Astrocyte (in vitro differentiated cells and primary cell): ENCODE measurements at regions not wholly inside any gene's neighbourhood (a gene's known extent, or its start where the extent isn't known, plus 50 kb on each side); places are given as distances from the start of the nearest gene placed in this dataset.

Experiments used
- DNase-seq: peaks from one replicate; pipeline ENCODE4 v3.0.0-alpha.2; 2010; ENCODE audit warnings: low read depth
- FAIRE-seq: peaks from 2 replicates; lab custom pipeline; 2011; peaks lifted over from hg19 to GRCh38; lab: Jason Lieb, UNC
- H2AFZ ChIP-seq: 2 replicates; pipeline ENCODE4 v1.6.0; 2012; ENCODE audit warnings: low read depth, low read length, inconsistent platforms
- H3K27ac ChIP-seq: 2 replicates; pipeline ENCODE4 v1.5.1; 2011; ENCODE audit warnings: low read depth, low read length, inconsistent platforms
- H3K27me3 ChIP-seq: 2 replicates; pipeline ENCODE4 v1.6.0; 2011; ENCODE audit warnings: low read length, inconsistent platforms; ENCODE audit not compliant: insufficient read depth
- H3K36me3 ChIP-seq: 2 replicates; pipeline ENCODE4 v1.5.1; 2011; ENCODE audit warnings: low read length, inconsistent platforms; ENCODE audit not compliant: insufficient read depth
- H3K4me1 ChIP-seq: 2 replicates; pipeline ENCODE4 v1.5.1; 2011; ENCODE audit warnings: low read length, inconsistent platforms; ENCODE audit not compliant: insufficient read depth
- H3K4me2 ChIP-seq: 2 replicates; pipeline ENCODE4 v1.6.0; 2012; ENCODE audit warnings: low read length, inconsistent platforms
- H3K4me3 ChIP-seq: 2 replicates; pipeline ENCODE4 v1.5.1; 2011; ENCODE audit warnings: low read depth, mild to moderate bottlenecking, low read length, inconsistent platforms; ENCODE audit not compliant: insufficient read depth
- H3K79me2 ChIP-seq: 2 replicates; pipeline ENCODE4 v1.6.0; 2012; ENCODE audit warnings: mild to moderate bottlenecking, low read length, inconsistent platforms; ENCODE audit not compliant: insufficient read depth
- H3K9ac ChIP-seq: 2 replicates; pipeline ENCODE4 v1.6.0; 2012; ENCODE audit warnings: mild to moderate bottlenecking, low read length, inconsistent platforms
- H3K9me3 ChIP-seq: 2 replicates; pipeline ENCODE4 v1.5.1; 2012; ENCODE audit warnings: low read depth, mild to moderate bottlenecking, low read length, inconsistent platforms; ENCODE audit not compliant: insufficient read depth
- H4K20me1 ChIP-seq: 2 replicates; pipeline ENCODE4 v1.6.0; 2012; ENCODE audit warnings: low read length, inconsistent platforms; ENCODE audit not compliant: insufficient read depth
- H3K27ac Mint-ChIP-seq: one replicate; pipeline ENCODE4 v1.8.0; 2021; ENCODE audit warnings: mild to moderate bottlenecking, mixed read lengths; ENCODE audit not compliant: unreplicated experiment
- H3K27me3 Mint-ChIP-seq: one replicate; pipeline ENCODE4 v1.8.0; 2021; ENCODE audit warnings: low read depth, mixed read lengths; ENCODE audit not compliant: unreplicated experiment
- H3K36me3 Mint-ChIP-seq: one replicate; pipeline ENCODE4 v1.8.0; 2021; ENCODE audit warnings: low read depth, mixed read lengths; ENCODE audit not compliant: unreplicated experiment
- H3K4me1 Mint-ChIP-seq: one replicate; pipeline ENCODE4 v1.8.0; 2021; ENCODE audit warnings: low read depth, mixed read lengths; ENCODE audit not compliant: unreplicated experiment
- H3K4me3 Mint-ChIP-seq: one replicate; pipeline ENCODE4 v1.8.0; 2021; ENCODE audit warnings: mild to moderate bottlenecking, moderate library complexity, mixed read lengths; ENCODE audit not compliant: unreplicated experiment
- H3K9me3 Mint-ChIP-seq: one replicate; pipeline ENCODE4 v1.8.0; 2021; ENCODE audit warnings: mild to moderate bottlenecking, mixed read lengths; ENCODE audit not compliant: unreplicated experiment
- CTCF ChIP-seq: IDR thresholded peaks from 2 replicates; pipeline ENCODE4 v1.5.1; 2011; ENCODE audit warnings: low read depth, mild to moderate bottlenecking, inconsistent platforms, low read length, moderate library complexity; ENCODE audit not compliant: insufficient read depth
- EZH2 ChIP-seq: IDR thresholded peaks from 2 replicates; pipeline ENCODE4 v1.6.1; 2012; ENCODE audit warnings: mild to moderate bottlenecking, low read length, inconsistent platforms; ENCODE audit not compliant: insufficient read depth

- H3K4me1 ChIP-seq = peaks cover 9% of the 10 kb centered on the region
- H3K79me2 ChIP-seq = no peaks in the 10 kb centered on the region
- H4K20me1 ChIP-seq = no peaks in the 10 kb centered on the region
- TF ChIP-seq CTCF (no peak), EZH2 (no peak)
- Mint-ChIP-seq H3K4me3 (no peak overlapping the region), H3K27ac (no peak overlapping the region), H3K9me3 (no peaks in the 10 kb centered on the region), H3K4me1 (peaks cover 12% of the 10 kb centered on the region), H3K36me3 (peaks cover 2% of the 10 kb centered on the region), H3K27me3 (no peaks in the 10 kb centered on the region)
- H3K27me3 ChIP-seq = no peaks in the 10 kb centered on the region
- no peak overlapping the region for H3K4me2 ChIP-seq
- no peak overlapping the region for H3K27ac ChIP-seq
- FAIRE-seq (no peak), DNase-seq (no peak)
- H3K4me3 ChIP-seq = no peak overlapping the region
- H3K9me3 ChIP-seq = no peaks in the 10 kb centered on the region
- H2AFZ ChIP-seq = no peak overlapping the region
- no peaks in the 10 kb centered on the region for H3K36me3 ChIP-seq
- H3K9ac ChIP-seq = no peak overlapping the region
Observed at GRCh38 chr3:124313621-124314020, 321.7 kb upstream of the ROPN1 start.

- Histone ChIP-seq H3K4me2 (peak overlapping the region; percentile 17), H3K9me3 (no peaks in the 10 kb centered on the region), H4K20me1 (no peaks in the 10 kb centered on the region), H3K9ac (no peak overlapping the region), H3K4me3 (no peak overlapping the region), H3K4me1 (peaks cover 9% of the 10 kb centered on the region), H2AFZ (no peak overlapping the region), H3K79me2 (no peaks in the 10 kb centered on the region), H3K36me3 (no peaks in the 10 kb centered on the region), H3K27ac (no peak overlapping the region), H3K27me3 (no peaks in the 10 kb centered on the region)
- Mint-ChIP-seq H3K4me3 (no peak overlapping the region), H3K36me3 (peaks cover 2% of the 10 kb centered on the region), H3K4me1 (peaks cover 12% of the 10 kb centered on the region), H3K9me3 (no peaks in the 10 kb centered on the region), H3K27me3 (no peaks in the 10 kb centered on the region), H3K27ac (peak overlapping the region; percentile 10)
- no peak for FAIRE-seq
- TF ChIP-seq CTCF (no peak), EZH2 (no peak)
- peak; percentile 64 for DNase-seq
Observed at GRCh38 chr3:124315215-124316033, 323.5 kb upstream of the ROPN1 start.

GRCh38 chr3:124316034-124316287, 324.0 kb upstream of the ROPN1 start:
- H3K27ac ChIP-seq = no peak overlapping the region
- Mint-ChIP-seq H3K27ac (no peak overlapping the region), H3K4me3 (no peak overlapping the region)

More at GRCh38 chr3:124316034-124316287, 324.0 kb upstream of the ROPN1 start:
- Histone ChIP-seq H3K4me2 (no peak overlapping the region), H3K79me2 (no peaks in the 10 kb centered on the region), H4K20me1 (peaks cover 1% of the 10 kb centered on the region), H3K4me3 (no peak overlapping the region), H3K9ac (no peak overlapping the region), H3K27me3 (no peaks in the 10 kb centered on the region), H2AFZ (no peak overlapping the region), H3K9me3 (no peaks in the 10 kb centered on the region), H3K4me1 (peaks cover 9% of the 10 kb centered on the region), H3K36me3 (no peaks in the 10 kb centered on the region)
- no peaks in the 10 kb centered on the region for H3K36me3 Mint-ChIP-seq
- peaks cover 18% of the 10 kb centered on the region for H3K4me1 Mint-ChIP-seq
- DNase-seq = no peak
- H3K27me3 Mint-ChIP-seq = no peaks in the 10 kb centered on the region
- no peak for FAIRE-seq
- no peaks in the 10 kb centered on the region for H3K9me3 Mint-ChIP-seq
- TF ChIP-seq EZH2 = no peak
- TF ChIP-seq CTCF = no peak
